Liver (tissue), 8 donors: ENCODE measurements at regions not wholly inside any gene's neighbourhood (a gene's known extent, or its start where the extent isn't known, plus 50 kb on each side); places are given as distances from the start of the nearest gene placed in this dataset.
"Not testable (repeated sequence)": the region's sequence is repeated elsewhere in the genome, so short reads cannot be mapped to it uniquely, and the experiment has no call there.

ENCODE experiments used
- DNase-seq: peaks from one replicate; pipeline ENCODE4 v3.0.0-alpha.2; 2017; ENCODE audit warnings: low spot score
- H3K27ac ChIP-seq, 2 donors: one replicate each; pipeline ENCODE4 v1.7.0; 2013; ENCODE audit warnings: inconsistent platforms in 2 of 2, low read length in 2 of 2, control low read depth in 1 of 2, low read depth in 1 of 2, mild to moderate bottlenecking in 1 of 2
- H3K27me3 ChIP-seq, 4 donors: one replicate each; pipeline versions ENCODE4 v1.6.1 to v1.7.0; 2013; ENCODE audit warnings: low read length in 3 of 4, inconsistent platforms in 1 of 4, mild to moderate bottlenecking in 1 of 4, moderate library complexity in 1 of 4; ENCODE audit not compliant: control insufficient read depth in 4 of 4, insufficient read depth in 4 of 4
- H3K36me3 ChIP-seq, 4 donors: one replicate each; pipeline versions ENCODE4 v1.6.1 to v1.7.0; 2013; ENCODE audit warnings: low read length in 3 of 4, mild to moderate bottlenecking in 3 of 4, low read depth in 1 of 4, moderate library complexity in 1 of 4; ENCODE audit not compliant: control insufficient read depth in 4 of 4, insufficient read depth in 3 of 4
- H3K4me1 ChIP-seq, 4 donors: one replicate each; pipeline versions ENCODE4 v1.6.1 to v1.7.0; 2013; ENCODE audit warnings: low read length in 3 of 4, mild to moderate bottlenecking in 3 of 4, moderate library complexity in 1 of 4; ENCODE audit not compliant: control insufficient read depth in 4 of 4, insufficient read depth in 4 of 4
- H3K4me3 ChIP-seq, 3 donors: one replicate each; pipeline versions ENCODE4 v1.6.1 to v1.7.0; 2013; ENCODE audit warnings: low read length in 3 of 3, control low read depth in 1 of 3, low read depth in 1 of 3, mild to moderate bottlenecking in 1 of 3
- H3K9ac ChIP-seq, 2 donors: one replicate each; pipeline ENCODE4 v1.7.0; 2013; ENCODE audit warnings: low read length in 2 of 2, mild to moderate bottlenecking in 2 of 2, moderate library complexity in 2 of 2, control low read depth in 1 of 2, low read depth in 1 of 2
- H3K9me3 ChIP-seq, 4 donors: one replicate each; pipeline versions ENCODE4 v1.6.1 to v1.7.0; 2013; ENCODE audit warnings: low read length in 3 of 4; ENCODE audit not compliant: control insufficient read depth in 4 of 4
- CTCF ChIP-seq: fragments of 150-350 bp; IDR thresholded peaks from 2 replicates; pipeline ENCODE4 v1.5.1; 2017; ENCODE audit warnings: improper control_type of control experiment, low read depth, low read length; ENCODE audit not compliant: missing input control
- EGR1 ChIP-seq, 2 donors: IDR thresholded peaks; 2 replicates each; pipeline ENCODE4 v1.6.1; 2016 to 2018; ENCODE audit warnings: antibody characterized with exemption in 2 of 2, low read depth in 2 of 2
- FOXA1 ChIP-seq: IDR thresholded peaks from 2 replicates; pipeline ENCODE4 v1.6.1; 2016; ENCODE audit warnings: antibody characterized with exemption
- FOXA2 ChIP-seq: IDR thresholded peaks from 2 replicates; pipeline ENCODE4 v1.6.1; 2016; ENCODE audit warnings: antibody characterized with exemption
- GABPA ChIP-seq, 2 donors: IDR thresholded peaks in 1 of 2; conservative IDR thresholded peaks in 1 of 2; 2 replicates each; pipeline ENCODE4 v1.6.1; 2016; ENCODE audit warnings: antibody characterized with exemption in 2 of 2, mild to moderate bottlenecking in 1 of 2, moderate library complexity in 1 of 2
- HNF4A ChIP-seq, 2 donors: conservative IDR thresholded peaks; 2 replicates each; pipeline ENCODE4 v1.6.1; 2016; ENCODE audit warnings: antibody characterized with exemption in 2 of 2, mild to moderate bottlenecking in 2 of 2
- HNF4G ChIP-seq: IDR thresholded peaks from 2 replicates; pipeline ENCODE4 v1.6.1; 2016; ENCODE audit warnings: antibody characterized with exemption
- JUND ChIP-seq, 2 donors: IDR thresholded peaks; 2 replicates each; pipeline ENCODE4 v1.6.1; 2016; ENCODE audit warnings: antibody characterized with exemption in 2 of 2
- MAX ChIP-seq: IDR thresholded peaks from 2 replicates; pipeline ENCODE4 v1.6.1; 2016; ENCODE audit warnings: antibody characterized with exemption
- NR2F2 ChIP-seq: IDR thresholded peaks from 2 replicates; pipeline ENCODE4 v1.6.1; 2016; ENCODE audit warnings: antibody characterized with exemption
- RAD21 ChIP-seq, 2 donors: IDR thresholded peaks; 2 replicates each; pipeline ENCODE4 v1.6.1; 2016; ENCODE audit warnings: antibody characterized with exemption in 2 of 2, mild to moderate bottlenecking in 2 of 2
- RXRA ChIP-seq, 2 donors: IDR thresholded peaks; 2 replicates each; pipeline ENCODE4 v1.6.1; 2017 to 2018; ENCODE audit warnings: antibody characterized with exemption in 2 of 2, mild to moderate bottlenecking in 1 of 2
- SP1 ChIP-seq: IDR thresholded peaks from 2 replicates; pipeline ENCODE4 v1.6.1; 2018; ENCODE audit warnings: antibody characterized with exemption, mild to moderate bottlenecking
- TAF1 ChIP-seq: conservative IDR thresholded peaks from 2 replicates; pipeline ENCODE4 v1.6.1; 2016; ENCODE audit warnings: antibody characterized with exemption, mild to moderate bottlenecking
- YY1 ChIP-seq: IDR thresholded peaks from 2 replicates; pipeline ENCODE4 v1.6.1; 2016; ENCODE audit warnings: antibody characterized with exemption, mild to moderate bottlenecking
- WGBS: extraction: QIAGEN DNeasy Blood & Tissue Kit; methylation state at CpG from one replicate; pipeline ENCODE4 v1.1.7; 2013; 5-methylcytosine and 5-hydroxymethylcytosine counted together
- TF ChIP-seq, protein P1 (sequence below): IDR thresholded peaks from 2 replicates; pipeline ENCODE4 v1.6.1; 2016; ENCODE audit warnings: antibody characterized with exemption
- TF ChIP-seq, protein P2 (sequence below): IDR thresholded peaks from 2 replicates; pipeline ENCODE4 v1.6.1; 2016; ENCODE audit warnings: antibody characterized with exemption
- TF ChIP-seq, protein P3 (sequence below): IDR thresholded peaks from 2 replicates; pipeline ENCODE4 v1.6.1; 2016; ENCODE audit warnings: antibody characterized with exemption, mild to moderate bottlenecking
- donor health status: healthy.
- donor health status: healthy.
- donor health status: healthy.
- donor health status: healthy.
- donor health status: healthy.

DNA sequence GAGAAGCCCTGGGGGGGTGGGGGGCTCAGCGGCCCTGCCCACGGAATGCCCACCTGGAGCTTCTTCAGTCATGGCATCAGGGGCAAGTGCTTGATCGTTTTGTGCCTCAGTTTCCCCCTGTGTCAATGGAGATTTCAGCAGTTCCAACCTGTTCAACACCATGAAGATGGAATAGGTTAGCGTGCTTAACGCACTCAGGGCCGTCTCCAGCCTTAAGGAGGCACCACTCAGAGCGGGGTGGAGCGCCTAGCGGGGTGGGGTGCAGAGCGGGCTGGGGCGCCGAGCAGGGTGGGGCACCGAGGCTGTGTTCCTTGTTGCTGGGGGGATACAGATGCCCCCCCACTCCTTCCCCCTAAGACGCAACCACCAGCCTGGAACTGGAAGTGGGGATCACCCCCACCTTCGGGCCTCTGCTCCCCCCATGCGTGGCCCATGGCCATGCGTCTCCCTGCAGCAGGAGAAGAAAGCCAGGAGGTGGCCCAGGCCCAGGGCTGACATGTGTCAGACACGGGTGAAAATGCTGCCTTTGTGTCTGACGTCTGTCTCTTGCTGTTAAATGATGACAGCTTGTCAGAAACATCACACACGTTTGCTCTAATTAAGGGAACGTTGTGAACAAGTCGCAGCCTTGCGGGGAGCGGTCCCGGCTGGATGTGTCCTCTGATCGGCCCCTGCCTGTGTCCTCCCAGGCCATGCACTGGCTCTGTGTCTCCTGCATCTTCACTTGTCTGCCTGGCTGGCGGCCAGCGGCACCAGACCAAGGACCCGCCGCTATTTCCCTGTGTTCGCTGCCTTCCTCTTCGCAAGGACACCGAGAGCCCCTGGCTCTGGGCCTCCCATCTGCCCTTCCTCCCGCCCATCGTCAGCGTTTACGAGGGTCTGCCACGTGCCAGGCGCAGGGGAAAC lies 192.1 kb downstream of the BANP start:
- whole genome bisulfite sequencing, result 65% methylated on average over 39 of the region's 39 CpGs
- H3K9ac ChIP-seq, DNase-seq: not testable (repeated sequence)

DNA sequence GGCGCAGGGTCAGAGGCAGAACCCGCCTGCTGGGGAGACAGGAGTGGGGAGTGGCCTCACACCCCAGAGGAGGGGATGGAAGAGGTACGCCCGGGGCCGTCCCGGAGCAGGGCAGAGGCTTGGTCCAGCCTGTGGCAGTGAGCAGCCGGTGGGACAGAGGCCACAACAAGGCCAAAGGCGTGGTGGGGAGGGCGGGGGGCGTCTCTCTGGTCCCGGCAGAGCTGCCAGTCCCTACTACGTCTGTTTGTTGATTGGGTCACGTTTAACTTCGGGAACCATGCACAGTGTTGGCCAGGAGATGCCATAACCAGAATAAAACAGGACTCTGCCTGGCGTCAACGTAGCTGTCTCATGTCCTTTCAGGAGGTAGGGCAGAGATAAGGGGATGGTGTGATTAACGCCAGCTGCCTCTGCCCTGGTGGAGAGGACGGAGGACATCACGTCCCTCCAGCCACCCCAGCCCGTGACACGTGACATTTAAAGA lies 192.8 kb downstream of the BANP start:
- no peaks in the 10 kb centered on the region for H3K4me1 ChIP-seq
- H3K36me3 ChIP-seq, result no peaks in the 10 kb centered on the region
- no peaks in the 10 kb centered on the region for H3K27me3 ChIP-seq
- no peak overlapping the region for H3K4me3 ChIP-seq
- WGBS, result 50% methylated on average over 21 of the region's 21 CpGs
- peaks cover under 1 to 2% (median 1%) of the 10 kb centered on the region in 4 donors for H3K9me3 ChIP-seq
- no peak overlapping the region for H3K9ac ChIP-seq
- DNase-seq, result no peak
- no peak overlapping the region for H3K27ac ChIP-seq
- TF ChIP-seq, protein P1, sequence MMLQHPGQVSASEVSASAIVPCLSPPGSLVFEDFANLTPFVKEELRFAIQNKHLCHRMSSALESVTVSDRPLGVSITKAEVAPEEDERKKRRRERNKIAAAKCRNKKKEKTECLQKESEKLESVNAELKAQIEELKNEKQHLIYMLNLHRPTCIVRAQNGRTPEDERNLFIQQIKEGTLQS, result no peak
- no peak for TF ChIP-seq FOXA1
- TF ChIP-seq HNF4A (conservative IDR thresholded peaks at IDR 0.05), result no peak
- no peak for TF ChIP-seq EGR1 (IDR thresholded peaks at IDR 0.05; ENCODE audit: low read depth in 2 of 2)
- no peak for TF ChIP-seq NR2F2
- TF ChIP-seq JUND (IDR thresholded peaks at IDR 0.05), result no peak
- TF ChIP-seq RXRA (IDR thresholded peaks at IDR 0.05), result no peak
- TF ChIP-seq, protein P2, sequence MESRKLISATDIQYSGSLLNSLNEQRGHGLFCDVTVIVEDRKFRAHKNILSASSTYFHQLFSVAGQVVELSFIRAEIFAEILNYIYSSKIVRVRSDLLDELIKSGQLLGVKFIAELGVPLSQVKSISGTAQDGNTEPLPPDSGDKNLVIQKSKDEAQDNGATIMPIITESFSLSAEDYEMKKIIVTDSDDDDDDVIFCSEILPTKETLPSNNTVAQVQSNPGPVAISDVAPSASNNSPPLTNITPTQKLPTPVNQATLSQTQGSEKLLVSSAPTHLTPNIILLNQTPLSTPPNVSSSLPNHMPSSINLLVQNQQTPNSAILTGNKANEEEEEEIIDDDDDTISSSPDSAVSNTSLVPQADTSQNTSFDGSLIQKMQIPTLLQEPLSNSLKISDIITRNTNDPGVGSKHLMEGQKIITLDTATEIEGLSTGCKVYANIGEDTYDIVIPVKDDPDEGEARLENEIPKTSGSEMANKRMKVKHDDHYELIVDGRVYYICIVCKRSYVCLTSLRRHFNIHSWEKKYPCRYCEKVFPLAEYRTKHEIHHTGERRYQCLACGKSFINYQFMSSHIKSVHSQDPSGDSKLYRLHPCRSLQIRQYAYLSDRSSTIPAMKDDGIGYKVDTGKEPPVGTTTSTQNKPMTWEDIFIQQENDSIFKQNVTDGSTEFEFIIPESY, result no peak
- no peak for TF ChIP-seq MAX
- TF ChIP-seq, protein P3, sequence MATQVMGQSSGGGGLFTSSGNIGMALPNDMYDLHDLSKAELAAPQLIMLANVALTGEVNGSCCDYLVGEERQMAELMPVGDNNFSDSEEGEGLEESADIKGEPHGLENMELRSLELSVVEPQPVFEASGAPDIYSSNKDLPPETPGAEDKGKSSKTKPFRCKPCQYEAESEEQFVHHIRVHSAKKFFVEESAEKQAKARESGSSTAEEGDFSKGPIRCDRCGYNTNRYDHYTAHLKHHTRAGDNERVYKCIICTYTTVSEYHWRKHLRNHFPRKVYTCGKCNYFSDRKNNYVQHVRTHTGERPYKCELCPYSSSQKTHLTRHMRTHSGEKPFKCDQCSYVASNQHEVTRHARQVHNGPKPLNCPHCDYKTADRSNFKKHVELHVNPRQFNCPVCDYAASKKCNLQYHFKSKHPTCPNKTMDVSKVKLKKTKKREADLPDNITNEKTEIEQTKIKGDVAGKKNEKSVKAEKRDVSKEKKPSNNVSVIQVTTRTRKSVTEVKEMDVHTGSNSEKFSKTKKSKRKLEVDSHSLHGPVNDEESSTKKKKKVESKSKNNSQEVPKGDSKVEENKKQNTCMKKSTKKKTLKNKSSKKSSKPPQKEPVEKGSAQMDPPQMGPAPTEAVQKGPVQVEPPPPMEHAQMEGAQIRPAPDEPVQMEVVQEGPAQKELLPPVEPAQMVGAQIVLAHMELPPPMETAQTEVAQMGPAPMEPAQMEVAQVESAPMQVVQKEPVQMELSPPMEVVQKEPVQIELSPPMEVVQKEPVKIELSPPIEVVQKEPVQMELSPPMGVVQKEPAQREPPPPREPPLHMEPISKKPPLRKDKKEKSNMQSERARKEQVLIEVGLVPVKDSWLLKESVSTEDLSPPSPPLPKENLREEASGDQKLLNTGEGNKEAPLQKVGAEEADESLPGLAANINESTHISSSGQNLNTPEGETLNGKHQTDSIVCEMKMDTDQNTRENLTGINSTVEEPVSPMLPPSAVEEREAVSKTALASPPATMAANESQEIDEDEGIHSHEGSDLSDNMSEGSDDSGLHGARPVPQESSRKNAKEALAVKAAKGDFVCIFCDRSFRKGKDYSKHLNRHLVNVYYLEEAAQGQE, result no peak
- no peak for TF ChIP-seq HNF4G
- no peak for TF ChIP-seq TAF1
- no peak for TF ChIP-seq FOXA2
- TF ChIP-seq YY1, result no peak
- no peak for TF ChIP-seq GABPA (IDR thresholded peaks at IDR 0.05 in 1 of 2, conservative IDR thresholded peaks at IDR 0.05 in 1 of 2)
- TF ChIP-seq SP1, result no peak
- no peak for TF ChIP-seq CTCF
- TF ChIP-seq RAD21 (IDR thresholded peaks at IDR 0.05), result no peak

More for the DNA sequence above, 192.1 kb downstream of the BANP start:
- not testable (repeated sequence) for H3K27me3 ChIP-seq, H3K4me3 ChIP-seq, H3K36me3 ChIP-seq, H3K9me3 ChIP-seq, H3K4me1 ChIP-seq, H3K27ac ChIP-seq

DNA sequence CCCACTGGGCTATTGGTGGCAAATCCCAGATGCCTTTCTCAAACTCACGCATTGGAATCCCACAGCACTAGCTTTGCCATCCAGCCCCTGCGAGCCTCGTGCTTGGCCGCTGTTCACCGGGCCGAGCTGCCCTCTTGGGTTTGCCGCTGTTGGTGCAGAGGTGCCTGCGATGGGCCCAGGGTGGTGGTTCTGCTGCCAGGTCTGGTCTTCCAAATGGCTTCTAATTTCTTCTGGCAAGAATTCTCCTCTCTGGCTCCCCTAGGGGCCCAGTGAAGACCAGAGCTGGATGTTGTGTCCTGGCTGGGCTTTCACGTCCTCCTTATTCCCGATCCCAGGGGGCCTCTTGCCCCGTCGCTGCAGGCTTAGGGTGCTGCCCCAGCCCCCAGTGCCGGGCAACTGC lies 194.1 kb downstream of the BANP start:
- not testable (repeated sequence) for DNase-seq, H3K4me1 ChIP-seq, H3K9ac ChIP-seq, H3K4me3 ChIP-seq, H3K36me3 ChIP-seq, H3K27ac ChIP-seq, H3K9me3 ChIP-seq, H3K27me3 ChIP-seq
- WGBS, result 84% methylated on average over 13 of the region's 13 CpGs
